H1 (cell line): ENCODE measurements at regions not wholly inside any gene's neighbourhood (a gene's known extent, or its start where the extent isn't known, plus 50 kb on each side); places are given as distances from the start of the nearest gene placed in this dataset.

ENCODE experiments used
- CBX5 ChIP-seq: fragments of 300-800, 300-1000 bp; sonication (generic); IDR thresholded peaks from 2 replicates; pipeline ENCODE4 v1.7.1; 2016; ENCODE audit warnings: antibody characterized with exemption, low read length, low read depth
- RNF2 ChIP-seq: fragments of 200-900, 300-1000 bp; sonication (generic); IDR thresholded peaks from 2 replicates; pipeline ENCODE4 v1.7.1; 2016; ENCODE audit warnings: borderline replicate concordance, low read depth, mild to moderate bottlenecking, antibody characterized with exemption, low read length; ENCODE audit not compliant: poor library complexity, severe bottlenecking; ENCODE audit errors: missing control alignments

GRCh38 chr2:17164550-17164949 lies 353.7 kb downstream of the RAD51AP2 start (continued):
- no peak for TF ChIP-seq RNF2
- TF ChIP-seq CBX5: no peak
